Liver (tissue), 8 donors: ENCODE measurements at regions not wholly inside any gene's neighbourhood (a gene's known extent, or its start where the extent isn't known, plus 50 kb on each side); places are given as distances from the start of the nearest gene placed in this dataset.

Experiments used
- DNase-seq: peaks from one replicate; pipeline ENCODE4 v3.0.0-alpha.2; 2017; ENCODE audit warnings: low spot score
- H3K27ac ChIP-seq, 2 donors: one replicate each; pipeline ENCODE4 v1.7.0; 2013; ENCODE audit warnings: inconsistent platforms in 2 of 2, low read length in 2 of 2, control low read depth in 1 of 2, low read depth in 1 of 2, mild to moderate bottlenecking in 1 of 2
- H3K27me3 ChIP-seq, 4 donors: one replicate each; pipeline versions ENCODE4 v1.6.1 to v1.7.0; 2013; ENCODE audit warnings: low read length in 3 of 4, inconsistent platforms in 1 of 4, mild to moderate bottlenecking in 1 of 4, moderate library complexity in 1 of 4; ENCODE audit not compliant: control insufficient read depth in 4 of 4, insufficient read depth in 4 of 4
- H3K36me3 ChIP-seq, 4 donors: one replicate each; pipeline versions ENCODE4 v1.6.1 to v1.7.0; 2013; ENCODE audit warnings: low read length in 3 of 4, mild to moderate bottlenecking in 3 of 4, low read depth in 1 of 4, moderate library complexity in 1 of 4; ENCODE audit not compliant: control insufficient read depth in 4 of 4, insufficient read depth in 3 of 4
- H3K4me1 ChIP-seq, 4 donors: one replicate each; pipeline versions ENCODE4 v1.6.1 to v1.7.0; 2013; ENCODE audit warnings: low read length in 3 of 4, mild to moderate bottlenecking in 3 of 4, moderate library complexity in 1 of 4; ENCODE audit not compliant: control insufficient read depth in 4 of 4, insufficient read depth in 4 of 4
- H3K4me3 ChIP-seq, 3 donors: one replicate each; pipeline versions ENCODE4 v1.6.1 to v1.7.0; 2013; ENCODE audit warnings: low read length in 3 of 3, control low read depth in 1 of 3, low read depth in 1 of 3, mild to moderate bottlenecking in 1 of 3
- H3K9ac ChIP-seq, 2 donors: one replicate each; pipeline ENCODE4 v1.7.0; 2013; ENCODE audit warnings: low read length in 2 of 2, mild to moderate bottlenecking in 2 of 2, moderate library complexity in 2 of 2, control low read depth in 1 of 2, low read depth in 1 of 2
- H3K9me3 ChIP-seq, 4 donors: one replicate each; pipeline versions ENCODE4 v1.6.1 to v1.7.0; 2013; ENCODE audit warnings: low read length in 3 of 4; ENCODE audit not compliant: control insufficient read depth in 4 of 4
- ATF3 ChIP-seq: IDR thresholded peaks from 2 replicates; pipeline ENCODE4 v1.6.1; 2016; ENCODE audit warnings: antibody characterized with exemption
- EGR1 ChIP-seq, 2 donors: IDR thresholded peaks; 2 replicates each; pipeline ENCODE4 v1.6.1; 2016 to 2018; ENCODE audit warnings: antibody characterized with exemption in 2 of 2, low read depth in 2 of 2
- FOXA1 ChIP-seq: IDR thresholded peaks from 2 replicates; pipeline ENCODE4 v1.6.1; 2016; ENCODE audit warnings: antibody characterized with exemption
- FOXA2 ChIP-seq: IDR thresholded peaks from 2 replicates; pipeline ENCODE4 v1.6.1; 2016; ENCODE audit warnings: antibody characterized with exemption
- GABPA ChIP-seq, 2 donors: IDR thresholded peaks in 1 of 2; conservative IDR thresholded peaks in 1 of 2; 2 replicates each; pipeline ENCODE4 v1.6.1; 2016; ENCODE audit warnings: antibody characterized with exemption in 2 of 2, mild to moderate bottlenecking in 1 of 2, moderate library complexity in 1 of 2
- HNF4A ChIP-seq, 2 donors: conservative IDR thresholded peaks; 2 replicates each; pipeline ENCODE4 v1.6.1; 2016; ENCODE audit warnings: antibody characterized with exemption in 2 of 2, mild to moderate bottlenecking in 2 of 2
- HNF4G ChIP-seq: IDR thresholded peaks from 2 replicates; pipeline ENCODE4 v1.6.1; 2016; ENCODE audit warnings: antibody characterized with exemption
- JUND ChIP-seq, 2 donors: IDR thresholded peaks; 2 replicates each; pipeline ENCODE4 v1.6.1; 2016; ENCODE audit warnings: antibody characterized with exemption in 2 of 2
- MAX ChIP-seq: IDR thresholded peaks from 2 replicates; pipeline ENCODE4 v1.6.1; 2016; ENCODE audit warnings: antibody characterized with exemption
- NR2F2 ChIP-seq: IDR thresholded peaks from 2 replicates; pipeline ENCODE4 v1.6.1; 2016; ENCODE audit warnings: antibody characterized with exemption
- RAD21 ChIP-seq, 2 donors: IDR thresholded peaks; 2 replicates each; pipeline ENCODE4 v1.6.1; 2016; ENCODE audit warnings: antibody characterized with exemption in 2 of 2, mild to moderate bottlenecking in 2 of 2
- RXRA ChIP-seq, 2 donors: IDR thresholded peaks; 2 replicates each; pipeline ENCODE4 v1.6.1; 2017 to 2018; ENCODE audit warnings: antibody characterized with exemption in 2 of 2, mild to moderate bottlenecking in 1 of 2
- SP1 ChIP-seq: IDR thresholded peaks from 2 replicates; pipeline ENCODE4 v1.6.1; 2018; ENCODE audit warnings: antibody characterized with exemption, mild to moderate bottlenecking
- TAF1 ChIP-seq: conservative IDR thresholded peaks from 2 replicates; pipeline ENCODE4 v1.6.1; 2016; ENCODE audit warnings: antibody characterized with exemption, mild to moderate bottlenecking
- YY1 ChIP-seq: IDR thresholded peaks from 2 replicates; pipeline ENCODE4 v1.6.1; 2016; ENCODE audit warnings: antibody characterized with exemption, mild to moderate bottlenecking
- ZBTB33 ChIP-seq: IDR thresholded peaks from 2 replicates; pipeline ENCODE4 v1.6.1; 2016; ENCODE audit warnings: antibody characterized with exemption
- WGBS: extraction: QIAGEN DNeasy Blood & Tissue Kit; methylation state at CpG from one replicate; pipeline ENCODE4 v1.1.7; 2013; 5-methylcytosine and 5-hydroxymethylcytosine counted together
- TF ChIP-seq, protein P1 (sequence below): IDR thresholded peaks from 2 replicates; pipeline ENCODE4 v1.6.1; 2016; ENCODE audit warnings: antibody characterized with exemption, mild to moderate bottlenecking
- TF ChIP-seq, protein P2 (sequence below): fragments of 150-350 bp; IDR thresholded peaks from 2 replicates; pipeline ENCODE4 v1.5.1; 2017; ENCODE audit warnings: improper control_type of control experiment, low read depth, low read length; ENCODE audit not compliant: missing input control
- donor health status: healthy.
- donor health status: healthy.
- donor health status: healthy.
- donor health status: healthy.
- donor health status: healthy.

- H3K27me3 ChIP-seq: no peaks in the 10 kb centered on the region
- no peak overlapping the region for H3K4me3 ChIP-seq
- H3K9me3 ChIP-seq: no peaks in the 10 kb centered on the region
- no peaks in the 10 kb centered on the region for H3K36me3 ChIP-seq
- no peak for DNase-seq
- no peak overlapping the region for H3K9ac ChIP-seq
- WGBS: 40% methylated on average over 5 of the region's 5 CpGs
- TF ChIP-seq ATF3 (no peak), JUND (IDR thresholded peaks at IDR 0.05) (no peak), EGR1 (IDR thresholded peaks at IDR 0.05; ENCODE audit: low read depth in 2 of 2) (no peak)
- peaks cover 6 to 33% (median 18%) of the 10 kb centered on the region in 4 donors for H3K4me1 ChIP-seq
- H3K27ac ChIP-seq: no peak overlapping the region
Observed at GRCh38 chr18:22044474-22045220, 124.7 kb upstream of the GATA6 start.

- Histone ChIP-seq H3K27me3 (no peaks in the 10 kb centered on the region), H3K4me1 (peaks cover 6 to 31% (median 17%) of the 10 kb centered on the region in 4 donors), H3K4me3 (no peak overlapping the region), H3K9me3 (no peaks in the 10 kb centered on the region), H3K27ac (no peak overlapping the region), H3K36me3 (no peaks in the 10 kb centered on the region), H3K9ac (no peak overlapping the region)
- WGBS: 49% methylated on average over 6 of the region's 6 CpGs
- no peak for DNase-seq
- peak in 1 of 2 donors; percentile 20 for TF ChIP-seq RAD21 (IDR thresholded peaks at IDR 0.05)
- peak; percentile 40 for TF ChIP-seq SP1
- TF ChIP-seq FOXA1: no peak
- no peak for TF ChIP-seq TAF1
- TF ChIP-seq MAX: peak; percentile 25
- TF ChIP-seq HNF4A (conservative IDR thresholded peaks at IDR 0.05): peak; percentile 28 to 30
Observed at GRCh38 chr18:22045221-22045918, 124.0 kb upstream of the GATA6 start.

- no peaks in the 10 kb centered on the region for H3K27me3 ChIP-seq
- no peak overlapping the region for H3K9ac ChIP-seq
- peaks cover 6 to 28% (median 15%) of the 10 kb centered on the region in 4 donors for H3K4me1 ChIP-seq
- no peaks in the 10 kb centered on the region for H3K36me3 ChIP-seq
- no peak overlapping the region for H3K27ac ChIP-seq
- H3K4me3 ChIP-seq: no peak overlapping the region
- no peaks in the 10 kb centered on the region for H3K9me3 ChIP-seq
- WGBS: 93% methylated on average over 2 of the region's 2 CpGs
- DNase-seq: no peak
- TF ChIP-seq SP1 (no peak), FOXA2 (no peak), RAD21 (IDR thresholded peaks at IDR 0.05) (no peak), RXRA (IDR thresholded peaks at IDR 0.05) (no peak), TAF1 (no peak), YY1 (no peak), HNF4A (conservative IDR thresholded peaks at IDR 0.05) (no peak), ZBTB33 (no peak), MAX (no peak), JUND (IDR thresholded peaks at IDR 0.05) (no peak), FOXA1 (no peak), EGR1 (IDR thresholded peaks at IDR 0.05; ENCODE audit: low read depth in 2 of 2) (no peak), NR2F2 (no peak), HNF4G (no peak), GABPA (IDR thresholded peaks at IDR 0.05 in 1 of 2, conservative IDR thresholded peaks at IDR 0.05 in 1 of 2) (no peak)
- TF ChIP-seq, protein P1, sequence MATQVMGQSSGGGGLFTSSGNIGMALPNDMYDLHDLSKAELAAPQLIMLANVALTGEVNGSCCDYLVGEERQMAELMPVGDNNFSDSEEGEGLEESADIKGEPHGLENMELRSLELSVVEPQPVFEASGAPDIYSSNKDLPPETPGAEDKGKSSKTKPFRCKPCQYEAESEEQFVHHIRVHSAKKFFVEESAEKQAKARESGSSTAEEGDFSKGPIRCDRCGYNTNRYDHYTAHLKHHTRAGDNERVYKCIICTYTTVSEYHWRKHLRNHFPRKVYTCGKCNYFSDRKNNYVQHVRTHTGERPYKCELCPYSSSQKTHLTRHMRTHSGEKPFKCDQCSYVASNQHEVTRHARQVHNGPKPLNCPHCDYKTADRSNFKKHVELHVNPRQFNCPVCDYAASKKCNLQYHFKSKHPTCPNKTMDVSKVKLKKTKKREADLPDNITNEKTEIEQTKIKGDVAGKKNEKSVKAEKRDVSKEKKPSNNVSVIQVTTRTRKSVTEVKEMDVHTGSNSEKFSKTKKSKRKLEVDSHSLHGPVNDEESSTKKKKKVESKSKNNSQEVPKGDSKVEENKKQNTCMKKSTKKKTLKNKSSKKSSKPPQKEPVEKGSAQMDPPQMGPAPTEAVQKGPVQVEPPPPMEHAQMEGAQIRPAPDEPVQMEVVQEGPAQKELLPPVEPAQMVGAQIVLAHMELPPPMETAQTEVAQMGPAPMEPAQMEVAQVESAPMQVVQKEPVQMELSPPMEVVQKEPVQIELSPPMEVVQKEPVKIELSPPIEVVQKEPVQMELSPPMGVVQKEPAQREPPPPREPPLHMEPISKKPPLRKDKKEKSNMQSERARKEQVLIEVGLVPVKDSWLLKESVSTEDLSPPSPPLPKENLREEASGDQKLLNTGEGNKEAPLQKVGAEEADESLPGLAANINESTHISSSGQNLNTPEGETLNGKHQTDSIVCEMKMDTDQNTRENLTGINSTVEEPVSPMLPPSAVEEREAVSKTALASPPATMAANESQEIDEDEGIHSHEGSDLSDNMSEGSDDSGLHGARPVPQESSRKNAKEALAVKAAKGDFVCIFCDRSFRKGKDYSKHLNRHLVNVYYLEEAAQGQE: no peak
- TF ChIP-seq, protein P2, sequence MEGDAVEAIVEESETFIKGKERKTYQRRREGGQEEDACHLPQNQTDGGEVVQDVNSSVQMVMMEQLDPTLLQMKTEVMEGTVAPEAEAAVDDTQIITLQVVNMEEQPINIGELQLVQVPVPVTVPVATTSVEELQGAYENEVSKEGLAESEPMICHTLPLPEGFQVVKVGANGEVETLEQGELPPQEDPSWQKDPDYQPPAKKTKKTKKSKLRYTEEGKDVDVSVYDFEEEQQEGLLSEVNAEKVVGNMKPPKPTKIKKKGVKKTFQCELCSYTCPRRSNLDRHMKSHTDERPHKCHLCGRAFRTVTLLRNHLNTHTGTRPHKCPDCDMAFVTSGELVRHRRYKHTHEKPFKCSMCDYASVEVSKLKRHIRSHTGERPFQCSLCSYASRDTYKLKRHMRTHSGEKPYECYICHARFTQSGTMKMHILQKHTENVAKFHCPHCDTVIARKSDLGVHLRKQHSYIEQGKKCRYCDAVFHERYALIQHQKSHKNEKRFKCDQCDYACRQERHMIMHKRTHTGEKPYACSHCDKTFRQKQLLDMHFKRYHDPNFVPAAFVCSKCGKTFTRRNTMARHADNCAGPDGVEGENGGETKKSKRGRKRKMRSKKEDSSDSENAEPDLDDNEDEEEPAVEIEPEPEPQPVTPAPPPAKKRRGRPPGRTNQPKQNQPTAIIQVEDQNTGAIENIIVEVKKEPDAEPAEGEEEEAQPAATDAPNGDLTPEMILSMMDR: no peak
Observed at GRCh38 chr18:22046473-22046872, 122.9 kb upstream of the GATA6 start.
